Neural cell (in vitro differentiated cells): ENCODE measurements at regions not wholly inside any gene's neighbourhood (a gene's known extent, or its start where the extent isn't known, plus 50 kb on each side); places are given as distances from the start of the nearest gene placed in this dataset.

Source experiments
- H2AFZ ChIP-seq: fragments of 200-600, 300-800 bp; sonication (generic), shearing (Covaris generic); 2 replicates; pipeline ENCODE4 v1.6.0; 2014; ENCODE audit warnings: low read depth, mild to moderate bottlenecking, antibody characterized with exemption, low read length, moderate library complexity
- H3F3A ChIP-seq: fragments of 200-600 bp; shearing (Covaris generic); 2 replicates; pipeline ENCODE4 v1.6.1; 2016; ENCODE audit warnings: mild to moderate bottlenecking, moderate library complexity, mixed read lengths, antibody characterized with exemption, low read length; ENCODE audit not compliant: insufficient read depth, poor library complexity, severe bottlenecking
- H3K27ac ChIP-seq: fragments of 200-600, 300-800 bp; sonication (generic), shearing (Covaris generic); 2 replicates; pipeline ENCODE4 v1.5.1; 2014; ENCODE audit warnings: mild to moderate bottlenecking, low read length, moderate library complexity
- H3K27me3 ChIP-seq: fragments of 300-800, 200-600 bp; sonication (generic), shearing (Covaris generic); 2 replicates; pipeline ENCODE4 v1.6.0; 2014; ENCODE audit warnings: mild to moderate bottlenecking, low read depth, low read length, moderate library complexity; ENCODE audit not compliant: insufficient read depth
- H3K36me3 ChIP-seq: fragments of 300-800, 200-600 bp; sonication (generic), shearing (Covaris generic); 2 replicates; pipeline ENCODE4 v1.5.1; 2014; ENCODE audit warnings: mild to moderate bottlenecking, antibody characterized with exemption, low read length, moderate library complexity; ENCODE audit not compliant: insufficient read depth
- H3K4me2 ChIP-seq: fragments of 300-800, 200-600 bp; sonication (generic), shearing (Covaris generic); 2 replicates; pipeline ENCODE4 v1.6.0; 2014; ENCODE audit warnings: mild to moderate bottlenecking, low read length
- H3K4me3 ChIP-seq: fragments of 300-800, 200-600 bp; sonication (generic), shearing (Covaris generic); 2 replicates; pipeline ENCODE4 v1.5.1; 2014; ENCODE audit warnings: mild to moderate bottlenecking, low read length, moderate library complexity
- H3K79me2 ChIP-seq: fragments of 200-600 bp; shearing (Covaris generic); replicated peaks from 2 replicates; pipeline ENCODE4 v1.6.0; 2014; ENCODE audit warnings: mild to moderate bottlenecking, low read length, moderate library complexity; ENCODE audit not compliant: insufficient read depth
- H3K9ac ChIP-seq: fragments of 300-800, 200-600 bp; sonication (generic), shearing (Covaris generic); 2 replicates; pipeline ENCODE4 v1.6.1; 2016; ENCODE audit warnings: mild to moderate bottlenecking, low read length, mixed read lengths
- H3K9me2 ChIP-seq: fragments of 200-600 bp; shearing (Covaris generic); 2 replicates; pipeline ENCODE4 v1.6.1; 2016; ENCODE audit warnings: mild to moderate bottlenecking, low read length, mixed read lengths; ENCODE audit not compliant: insufficient read depth
- H3K9me3 ChIP-seq: fragments of 200-600, 300-800 bp; sonication (generic), shearing (Covaris generic); 2 replicates; pipeline ENCODE4 v1.6.1; 2016; ENCODE audit warnings: mild to moderate bottlenecking, mixed run types, low read length, moderate library complexity, mixed read lengths
- H4K20me1 ChIP-seq: fragments of 200-600 bp; shearing (Covaris generic); 2 replicates; pipeline ENCODE4 v1.6.1; 2016; ENCODE audit warnings: mild to moderate bottlenecking, mixed run types; ENCODE audit not compliant: insufficient read depth
- EP300 ChIP-seq: fragments of 450-650 bp; conservative IDR thresholded peaks from 2 replicates; pipeline ENCODE4 v1.6.1; 2014; ENCODE audit warnings: antibody characterized with exemption, mild to moderate bottlenecking, moderate library complexity; ENCODE audit not compliant: poor library complexity, severe bottlenecking
- EZH2 ChIP-seq: fragments of 200-600, 300-800 bp; shearing (Covaris generic), sonication (generic); IDR thresholded peaks from 2 replicates; pipeline ENCODE4 v1.6.1; 2014; ENCODE audit warnings: antibody characterized with exemption, low read length, borderline replicate concordance, mild to moderate bottlenecking; ENCODE audit not compliant: insufficient read depth, poor library complexity, severe bottlenecking
- MXI1 ChIP-seq: fragments of 450-650 bp; conservative IDR thresholded peaks from 2 replicates; pipeline ENCODE4 v1.6.1; 2014; ENCODE audit warnings: antibody characterized with exemption, mild to moderate bottlenecking; ENCODE audit not compliant: poor library complexity, severe bottlenecking
- POLR2AphosphoS5 ChIP-seq: IDR thresholded peaks from 2 replicates; pipeline ENCODE4 v1.6.1; 2012
- RAD21 ChIP-seq: fragments of 450-650 bp; conservative IDR thresholded peaks from 2 replicates; pipeline ENCODE4 v1.6.1; 2014; ENCODE audit warnings: antibody characterized with exemption, mild to moderate bottlenecking, moderate library complexity
- SMC3 ChIP-seq: fragments of 450-650 bp; conservative IDR thresholded peaks from 2 replicates; pipeline ENCODE4 v1.6.1; 2014; ENCODE audit warnings: antibody characterized with exemption, mild to moderate bottlenecking, moderate library complexity; ENCODE audit not compliant: poor library complexity
- TAF1 ChIP-seq: IDR thresholded peaks from 2 replicates; pipeline ENCODE4 v1.6.1; 2012; ENCODE audit warnings: low read depth
- TF ChIP-seq, protein P1 (sequence below): IDR thresholded peaks from 2 replicates; pipeline ENCODE4 v1.6.1; 2012; ENCODE audit warnings: borderline replicate concordance
- TF ChIP-seq, protein P2 (sequence below): fragments of 450-650 bp; IDR thresholded peaks from 2 replicates; pipeline ENCODE4 v1.5.1; 2014; ENCODE audit warnings: antibody characterized with exemption, mild to moderate bottlenecking, moderate library complexity; ENCODE audit not compliant: poor library complexity, severe bottlenecking

DNA sequence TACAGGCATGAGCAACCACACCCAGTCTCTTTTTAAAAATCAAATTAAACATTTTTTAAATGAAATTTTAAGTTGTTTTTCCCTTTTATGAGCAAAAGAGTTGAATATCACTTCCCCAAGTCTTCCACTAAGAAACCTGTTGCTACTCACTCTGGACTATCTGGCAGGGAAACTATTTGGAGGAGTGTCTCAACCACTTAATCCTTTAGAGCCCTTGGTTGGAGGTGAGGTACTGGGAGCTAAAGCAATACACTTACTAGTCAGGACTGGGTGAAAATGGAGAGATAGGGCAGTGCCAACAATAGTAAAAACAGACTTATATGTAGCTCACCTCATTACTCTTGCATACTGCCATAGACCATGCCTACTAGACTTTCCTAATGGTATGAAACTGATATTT is 135.5 kb downstream of the RND3 start:
- Histone ChIP-seq H3K36me3 (no peaks in the 10 kb centered on the region), H3F3A (no peaks in the 10 kb centered on the region), H3K79me2 (no peaks in the 10 kb centered on the region), H4K20me1 (no peaks in the 10 kb centered on the region), H2AFZ (no peak overlapping the region), H3K27ac (no peak overlapping the region), H3K4me3 (no peak overlapping the region), H3K9me2 (no peaks in the 10 kb centered on the region), H3K4me2 (no peak overlapping the region), H3K27me3 (no peaks in the 10 kb centered on the region), H3K9me3 (no peaks in the 10 kb centered on the region), H3K9ac (no peak overlapping the region)
- TF ChIP-seq TAF1 = no peak
- TF ChIP-seq, protein P1, sequence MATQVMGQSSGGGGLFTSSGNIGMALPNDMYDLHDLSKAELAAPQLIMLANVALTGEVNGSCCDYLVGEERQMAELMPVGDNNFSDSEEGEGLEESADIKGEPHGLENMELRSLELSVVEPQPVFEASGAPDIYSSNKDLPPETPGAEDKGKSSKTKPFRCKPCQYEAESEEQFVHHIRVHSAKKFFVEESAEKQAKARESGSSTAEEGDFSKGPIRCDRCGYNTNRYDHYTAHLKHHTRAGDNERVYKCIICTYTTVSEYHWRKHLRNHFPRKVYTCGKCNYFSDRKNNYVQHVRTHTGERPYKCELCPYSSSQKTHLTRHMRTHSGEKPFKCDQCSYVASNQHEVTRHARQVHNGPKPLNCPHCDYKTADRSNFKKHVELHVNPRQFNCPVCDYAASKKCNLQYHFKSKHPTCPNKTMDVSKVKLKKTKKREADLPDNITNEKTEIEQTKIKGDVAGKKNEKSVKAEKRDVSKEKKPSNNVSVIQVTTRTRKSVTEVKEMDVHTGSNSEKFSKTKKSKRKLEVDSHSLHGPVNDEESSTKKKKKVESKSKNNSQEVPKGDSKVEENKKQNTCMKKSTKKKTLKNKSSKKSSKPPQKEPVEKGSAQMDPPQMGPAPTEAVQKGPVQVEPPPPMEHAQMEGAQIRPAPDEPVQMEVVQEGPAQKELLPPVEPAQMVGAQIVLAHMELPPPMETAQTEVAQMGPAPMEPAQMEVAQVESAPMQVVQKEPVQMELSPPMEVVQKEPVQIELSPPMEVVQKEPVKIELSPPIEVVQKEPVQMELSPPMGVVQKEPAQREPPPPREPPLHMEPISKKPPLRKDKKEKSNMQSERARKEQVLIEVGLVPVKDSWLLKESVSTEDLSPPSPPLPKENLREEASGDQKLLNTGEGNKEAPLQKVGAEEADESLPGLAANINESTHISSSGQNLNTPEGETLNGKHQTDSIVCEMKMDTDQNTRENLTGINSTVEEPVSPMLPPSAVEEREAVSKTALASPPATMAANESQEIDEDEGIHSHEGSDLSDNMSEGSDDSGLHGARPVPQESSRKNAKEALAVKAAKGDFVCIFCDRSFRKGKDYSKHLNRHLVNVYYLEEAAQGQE = no peak
- no peak for TF ChIP-seq EP300
- TF ChIP-seq, protein P2, sequence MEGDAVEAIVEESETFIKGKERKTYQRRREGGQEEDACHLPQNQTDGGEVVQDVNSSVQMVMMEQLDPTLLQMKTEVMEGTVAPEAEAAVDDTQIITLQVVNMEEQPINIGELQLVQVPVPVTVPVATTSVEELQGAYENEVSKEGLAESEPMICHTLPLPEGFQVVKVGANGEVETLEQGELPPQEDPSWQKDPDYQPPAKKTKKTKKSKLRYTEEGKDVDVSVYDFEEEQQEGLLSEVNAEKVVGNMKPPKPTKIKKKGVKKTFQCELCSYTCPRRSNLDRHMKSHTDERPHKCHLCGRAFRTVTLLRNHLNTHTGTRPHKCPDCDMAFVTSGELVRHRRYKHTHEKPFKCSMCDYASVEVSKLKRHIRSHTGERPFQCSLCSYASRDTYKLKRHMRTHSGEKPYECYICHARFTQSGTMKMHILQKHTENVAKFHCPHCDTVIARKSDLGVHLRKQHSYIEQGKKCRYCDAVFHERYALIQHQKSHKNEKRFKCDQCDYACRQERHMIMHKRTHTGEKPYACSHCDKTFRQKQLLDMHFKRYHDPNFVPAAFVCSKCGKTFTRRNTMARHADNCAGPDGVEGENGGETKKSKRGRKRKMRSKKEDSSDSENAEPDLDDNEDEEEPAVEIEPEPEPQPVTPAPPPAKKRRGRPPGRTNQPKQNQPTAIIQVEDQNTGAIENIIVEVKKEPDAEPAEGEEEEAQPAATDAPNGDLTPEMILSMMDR = no peak
- no peak for TF ChIP-seq MXI1
- no peak for TF ChIP-seq POLR2AphosphoS5
- no peak for TF ChIP-seq EZH2
- no peak for TF ChIP-seq SMC3
- no peak for TF ChIP-seq RAD21

DNA sequence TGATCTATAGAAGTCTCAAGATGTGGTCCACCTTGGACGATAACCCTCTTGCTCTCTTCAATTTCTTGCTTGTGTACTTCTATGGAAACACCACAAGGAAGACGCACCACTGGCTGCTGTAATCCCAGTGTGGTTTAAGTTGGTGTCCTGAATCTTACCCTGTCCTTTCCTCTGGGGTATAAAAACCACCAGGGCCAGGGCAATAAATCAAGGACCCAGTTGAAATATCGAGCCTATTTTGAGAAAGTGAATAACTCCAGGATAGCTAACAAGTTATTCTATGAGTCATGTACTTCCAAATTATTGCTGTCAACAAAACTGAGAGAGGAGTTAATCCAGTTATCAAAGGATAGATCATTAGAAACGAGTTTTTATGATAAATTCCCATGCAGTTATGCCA is 137.0 kb downstream of the RND3 start:
- Histone ChIP-seq H3K27ac (no peak overlapping the region), H3K4me3 (no peak overlapping the region), H3F3A (no peaks in the 10 kb centered on the region), H2AFZ (no peak overlapping the region), H3K27me3 (no peaks in the 10 kb centered on the region), H3K9ac (no peak overlapping the region), H3K36me3 (no peaks in the 10 kb centered on the region), H3K9me2 (no peaks in the 10 kb centered on the region), H3K9me3 (no peaks in the 10 kb centered on the region), H3K79me2 (no peaks in the 10 kb centered on the region), H3K4me2 (no peak overlapping the region), H4K20me1 (no peaks in the 10 kb centered on the region)
- no peak for TF ChIP-seq SMC3
- TF ChIP-seq POLR2AphosphoS5 = no peak
- TF ChIP-seq, protein P2 = no peak
- no peak for TF ChIP-seq EZH2
- TF ChIP-seq RAD21 = no peak
- TF ChIP-seq MXI1 = no peak
- TF ChIP-seq, protein P1 = no peak
- TF ChIP-seq TAF1 = no peak
- TF ChIP-seq EP300 = no peak
